Activated CD8-positive, alpha-beta T cell treated with anti-CD3 and anti-CD28 coated beads, Interleukin-2, amount 10 ng/mL, durations not matched to agents 7 days and 5 days (primary cell): ENCODE measurements at regions not wholly inside any gene's neighbourhood (a gene's known extent, or its start where the extent isn't known, plus 50 kb on each side); places are given as distances from the start of the nearest gene placed in this dataset.

Experiments
- ATAC-seq: fragments of 150-1000 bp; cut with Tn5 transposase; one replicate; pipeline ENCODE4 v1.10.0; 2021; ENCODE audit warnings: moderate library complexity
- CTCF ChIA-PET: fragments of 350-600 bp; sonication (Branson Sonifier 250); formaldehyde crosslinking; loops from one replicate; lab custom pipeline; 2021; ENCODE audit warnings: antibody characterized with exemption; lab: Charles Lee
- POLR2A ChIA-PET: fragments of 350-600 bp; sonication (Branson Sonifier 250); formaldehyde crosslinking; loops from one replicate; lab custom pipeline; 2021; ENCODE audit warnings: antibody characterized with exemption; lab: Charles Lee
- DNase-seq: peaks from one replicate; pipeline ENCODE4 v3.0.0-alpha.2; 2020
- H3K27ac Mint-ChIP-seq: one replicate; pipeline ENCODE4 v1.8.0; 2021; ENCODE audit warnings: mild to moderate bottlenecking, mixed read lengths
- H3K27me3 Mint-ChIP-seq: one replicate; pipeline ENCODE4 v1.8.0; 2021; ENCODE audit warnings: low read depth, mixed read lengths
- H3K36me3 Mint-ChIP-seq: one replicate; pipeline ENCODE4 v1.8.0; 2021; ENCODE audit warnings: low read depth, mixed read lengths
- H3K4me1 Mint-ChIP-seq: one replicate; pipeline ENCODE4 v1.8.0; 2021; ENCODE audit warnings: low read depth, mixed read lengths
- H3K4me3 Mint-ChIP-seq: one replicate; pipeline ENCODE4 v1.8.0; 2021; ENCODE audit warnings: mild to moderate bottlenecking, mixed read lengths
- H3K9me3 Mint-ChIP-seq: one replicate; pipeline ENCODE4 v1.8.0; 2022; ENCODE audit warnings: mixed read lengths; ENCODE audit not compliant: insufficient read depth

- Mint-ChIP-seq H3K27me3 (no peaks in the 10 kb centered on the region), H3K4me3 (no peak overlapping the region), H3K4me1 (no peaks in the 10 kb centered on the region), H3K27ac (no peak overlapping the region), H3K9me3 (no peaks in the 10 kb centered on the region), H3K36me3 (no peaks in the 10 kb centered on the region)
- DNase-seq (no peak), ATAC-seq (no peak)
- CTCF ChIA-PET, result no interaction called here
- POLR2A ChIA-PET, result no interaction called here
These were observed 227.4 kb upstream of the MYT1L start for GRCh38 chr2:2558476-2558875.

DNA sequence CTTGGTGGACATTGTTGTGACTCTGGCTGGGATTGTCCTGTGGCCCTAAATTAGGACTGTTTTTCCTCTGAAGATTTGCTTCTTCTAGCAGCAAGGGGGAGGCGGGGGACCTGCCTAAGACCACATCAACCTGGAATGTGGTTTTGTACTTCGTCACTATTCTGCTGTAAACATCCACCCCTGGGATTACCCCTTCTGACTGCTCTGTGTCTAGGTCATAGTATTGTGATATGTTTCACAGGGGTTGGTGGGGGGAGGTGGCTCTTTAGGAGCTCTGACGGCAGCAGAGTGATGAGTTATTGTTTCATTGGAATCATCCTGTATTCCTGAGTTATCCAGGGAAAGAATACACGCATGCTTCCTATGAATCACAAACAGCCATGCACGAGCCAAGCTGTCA lies 226.4 kb upstream of the MYT1L start:
- Mint-ChIP-seq H3K27ac (no peak overlapping the region), H3K27me3 (no peaks in the 10 kb centered on the region), H3K9me3 (no peaks in the 10 kb centered on the region), H3K36me3 (no peaks in the 10 kb centered on the region), H3K4me1 (no peaks in the 10 kb centered on the region), H3K4me3 (no peak overlapping the region)
- POLR2A ChIA-PET, result no interaction called here
- CTCF ChIA-PET, result no interaction called here
- DNase-seq (no peak), ATAC-seq (no peak)

DNA sequence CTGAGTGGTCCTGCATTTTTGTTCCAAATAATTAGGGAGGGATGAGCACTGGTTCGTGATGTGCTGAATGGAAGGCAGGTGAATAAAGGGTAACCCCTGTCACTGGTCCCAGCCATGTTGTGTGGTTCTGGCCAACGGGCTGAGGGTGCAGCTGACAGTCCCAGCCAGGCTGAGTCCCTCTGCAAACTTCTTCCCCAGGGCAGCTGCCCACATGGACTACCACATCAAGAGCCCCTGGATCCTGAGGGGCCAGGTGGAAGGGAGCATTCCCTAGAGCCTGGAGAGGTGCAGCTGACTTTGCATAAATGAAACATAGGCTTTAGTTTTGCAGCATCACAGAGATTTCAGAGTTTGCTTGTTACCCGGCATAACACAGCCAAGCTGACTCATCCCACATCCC lies 219.8 kb upstream of the MYT1L start:
- no peak overlapping the region for H3K4me3 Mint-ChIP-seq
- H3K27me3 Mint-ChIP-seq, result no peaks in the 10 kb centered on the region
- POLR2A ChIA-PET, result no interaction called here
- DNase-seq (no peak), ATAC-seq (no peak)
- H3K9me3 Mint-ChIP-seq, result peaks cover 3% of the 10 kb centered on the region
- CTCF ChIA-PET, result no interaction called here
- H3K27ac Mint-ChIP-seq, result no peak overlapping the region
- no peaks in the 10 kb centered on the region for H3K4me1 Mint-ChIP-seq
- no peaks in the 10 kb centered on the region for H3K36me3 Mint-ChIP-seq

DNA sequence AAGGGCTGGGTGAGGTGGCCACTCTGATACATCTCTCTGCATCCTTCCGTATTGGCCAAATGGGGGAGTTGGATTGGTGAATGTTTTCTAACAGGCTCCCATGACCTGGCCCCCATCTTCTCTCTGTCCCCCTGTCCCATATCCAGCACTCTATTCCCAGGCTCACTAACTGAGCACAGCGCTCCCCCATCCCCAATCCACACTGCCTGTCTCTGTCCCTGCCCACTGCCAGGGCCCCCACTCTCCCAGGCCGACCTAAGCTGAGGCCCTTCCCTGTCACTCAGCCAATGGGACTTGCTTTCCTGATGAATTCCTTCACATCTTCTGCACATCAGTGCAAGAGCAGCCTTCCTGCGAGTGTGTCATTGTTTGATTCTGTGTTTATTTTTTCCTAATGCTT lies 216.8 kb upstream of the MYT1L start:
- ChIA-PET POLR2A (no interaction called here), CTCF (no interaction called here)
- H3K4me3 Mint-ChIP-seq, result no peak overlapping the region
- no peaks in the 10 kb centered on the region for H3K36me3 Mint-ChIP-seq
- no peak for ATAC-seq
- no peak overlapping the region for H3K27ac Mint-ChIP-seq
- no peaks in the 10 kb centered on the region for H3K27me3 Mint-ChIP-seq
- H3K4me1 Mint-ChIP-seq, result no peaks in the 10 kb centered on the region
- DNase-seq, result no peak
- peaks cover 3% of the 10 kb centered on the region for H3K9me3 Mint-ChIP-seq

DNA sequence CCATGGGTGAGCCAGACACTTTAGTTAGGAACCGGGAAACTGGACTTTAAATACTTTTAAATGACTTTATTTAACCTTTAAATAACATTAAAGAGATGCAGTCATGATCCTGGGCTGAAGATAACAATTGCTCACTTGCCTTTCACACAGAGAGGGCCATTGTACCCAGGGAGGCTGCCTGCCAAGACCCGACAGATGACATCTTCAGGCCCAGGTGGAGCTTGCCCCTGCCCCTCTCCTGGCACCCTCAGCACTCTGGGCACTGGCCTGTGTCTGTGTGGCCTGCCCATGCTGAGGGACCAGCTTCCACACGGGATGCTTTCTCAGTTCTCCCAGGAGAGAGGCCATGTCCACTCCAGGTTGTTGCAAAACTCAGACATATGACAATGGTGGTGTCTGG lies 216.4 kb upstream of the MYT1L start:
- no peak overlapping the region for H3K4me3 Mint-ChIP-seq
- H3K27me3 Mint-ChIP-seq, result no peaks in the 10 kb centered on the region
- H3K4me1 Mint-ChIP-seq, result no peaks in the 10 kb centered on the region
- CTCF ChIA-PET, result no interaction called here
- H3K36me3 Mint-ChIP-seq, result no peaks in the 10 kb centered on the region
- POLR2A ChIA-PET, result no interaction called here
- no peak for ATAC-seq
- no peak overlapping the region for H3K27ac Mint-ChIP-seq
- DNase-seq, result no peak
- peaks cover 3% of the 10 kb centered on the region for H3K9me3 Mint-ChIP-seq

DNA sequence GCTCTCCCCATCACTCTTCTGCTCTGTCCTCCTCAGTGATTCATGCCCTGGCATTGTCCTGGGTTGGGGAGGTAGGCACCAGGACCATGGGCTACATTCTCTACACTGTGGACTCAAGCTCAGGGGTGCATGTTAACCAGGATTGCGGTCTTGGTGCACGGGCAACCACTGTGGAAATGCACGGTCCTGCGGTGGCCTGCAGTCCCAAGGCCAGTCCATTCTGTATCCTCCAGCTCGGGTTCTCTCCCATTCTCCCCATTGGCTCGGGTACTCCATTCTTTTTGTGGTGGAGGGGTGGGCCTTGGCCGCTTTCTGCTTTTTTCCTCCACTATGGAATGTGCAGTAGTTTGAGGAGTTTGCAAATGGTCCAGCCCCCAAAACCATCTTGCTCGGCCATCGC lies 215.0 kb upstream of the MYT1L start:
- POLR2A ChIA-PET, result no interaction called here
- no peak for DNase-seq
- Mint-ChIP-seq H3K36me3 (no peaks in the 10 kb centered on the region), H3K9me3 (peaks cover 3% of the 10 kb centered on the region), H3K4me3 (no peak overlapping the region), H3K4me1 (no peaks in the 10 kb centered on the region), H3K27me3 (no peaks in the 10 kb centered on the region), H3K27ac (no peak overlapping the region)
- no peak for ATAC-seq
- CTCF ChIA-PET, result no interaction called here

- no peaks in the 10 kb centered on the region for H3K4me1 Mint-ChIP-seq
- no peak overlapping the region for H3K4me3 Mint-ChIP-seq
- ChIA-PET CTCF (no interaction called here), POLR2A (no interaction called here)
- H3K27me3 Mint-ChIP-seq, result peaks cover 3% of the 10 kb centered on the region
- no peak overlapping the region for H3K27ac Mint-ChIP-seq
- no peak for DNase-seq
- no peaks in the 10 kb centered on the region for H3K36me3 Mint-ChIP-seq
- no peak for ATAC-seq
- H3K9me3 Mint-ChIP-seq, result no peaks in the 10 kb centered on the region
These were observed 212.0 kb upstream of the MYT1L start for GRCh38 chr2:2542966-2543611.

- POLR2A ChIA-PET, result no interaction called here
- CTCF ChIA-PET, result no interaction called here
- no peaks in the 10 kb centered on the region for H3K9me3 Mint-ChIP-seq
- H3K4me3 Mint-ChIP-seq, result no peak overlapping the region
- no peak overlapping the region for H3K27ac Mint-ChIP-seq
- no peak for ATAC-seq
- no peaks in the 10 kb centered on the region for H3K4me1 Mint-ChIP-seq
- DNase-seq, result no peak
- peaks cover 3% of the 10 kb centered on the region for H3K27me3 Mint-ChIP-seq
- no peaks in the 10 kb centered on the region for H3K36me3 Mint-ChIP-seq
These were observed 211.2 kb upstream of the MYT1L start for GRCh38 chr2:2542316-2542715.

DNA sequence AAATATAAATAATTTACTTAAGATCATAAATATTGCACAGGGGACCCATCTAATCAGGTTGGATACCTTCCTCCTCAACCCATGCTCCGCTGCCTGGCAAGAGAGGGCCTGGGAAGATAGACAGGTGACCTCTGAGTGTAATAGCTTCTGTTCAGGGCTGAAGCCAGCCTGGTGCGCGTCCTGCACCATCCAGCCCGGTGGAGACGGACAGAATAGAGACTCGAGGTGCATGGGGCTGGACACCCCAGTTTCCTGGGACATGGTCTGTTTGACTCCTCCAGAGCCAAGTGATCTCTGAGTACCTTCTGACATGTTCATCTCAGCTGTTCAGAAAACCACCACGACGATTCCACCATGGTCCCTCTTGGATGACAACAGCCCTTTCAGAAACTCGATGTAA lies 209.3 kb upstream of the MYT1L start:
- no peak for DNase-seq
- Mint-ChIP-seq H3K27me3 (peaks cover 3% of the 10 kb centered on the region), H3K4me1 (no peaks in the 10 kb centered on the region), H3K36me3 (no peaks in the 10 kb centered on the region), H3K4me3 (no peak overlapping the region), H3K27ac (no peak overlapping the region), H3K9me3 (no peaks in the 10 kb centered on the region)
- POLR2A ChIA-PET, result no interaction called here
- CTCF ChIA-PET, result no interaction called here
- ATAC-seq, result no peak

GRCh38 chr2:2536416-2537056 lies 205.5 kb upstream of the MYT1L start:
- H3K27ac Mint-ChIP-seq, result no peak overlapping the region
- no peaks in the 10 kb centered on the region for H3K9me3 Mint-ChIP-seq
- ChIA-PET CTCF (no interaction called here), POLR2A (no interaction called here)
- H3K36me3 Mint-ChIP-seq, result no peaks in the 10 kb centered on the region
- no peaks in the 10 kb centered on the region for H3K4me1 Mint-ChIP-seq
- ATAC-seq (no peak), DNase-seq (no peak)
- H3K4me3 Mint-ChIP-seq, result no peak overlapping the region
- H3K27me3 Mint-ChIP-seq, result peaks cover 3% of the 10 kb centered on the region

GRCh38 chr2:2530334-2530733 lies 199.3 kb upstream of the MYT1L start:
- no peaks in the 10 kb centered on the region for H3K9me3 Mint-ChIP-seq

GRCh38 chr2:2528846-2529245 lies 197.8 kb upstream of the MYT1L start:
- DNase-seq, result no peak
- H3K4me1 Mint-ChIP-seq, result no peaks in the 10 kb centered on the region
- H3K27ac Mint-ChIP-seq, result no peak overlapping the region
- CTCF ChIA-PET, result no interaction called here
- POLR2A ChIA-PET, result no interaction called here
- no peak overlapping the region for H3K4me3 Mint-ChIP-seq
- no peak for ATAC-seq
- H3K36me3 Mint-ChIP-seq, result no peaks in the 10 kb centered on the region
- no peaks in the 10 kb centered on the region for H3K27me3 Mint-ChIP-seq
- no peaks in the 10 kb centered on the region for H3K9me3 Mint-ChIP-seq

More at GRCh38 chr2:2530334-2530733, 199.3 kb upstream of the MYT1L start:
- no peak overlapping the region for H3K27ac Mint-ChIP-seq
- ChIA-PET CTCF (no interaction called here), POLR2A (no interaction called here)
- H3K36me3 Mint-ChIP-seq, result no peaks in the 10 kb centered on the region
- H3K4me3 Mint-ChIP-seq, result no peak overlapping the region
- DNase-seq (no peak), ATAC-seq (no peak)
- H3K4me1 Mint-ChIP-seq, result no peaks in the 10 kb centered on the region
- no peaks in the 10 kb centered on the region for H3K27me3 Mint-ChIP-seq

- H3K4me3 Mint-ChIP-seq, result no peak overlapping the region
- no peak overlapping the region for H3K27ac Mint-ChIP-seq
- no peaks in the 10 kb centered on the region for H3K4me1 Mint-ChIP-seq
- no peaks in the 10 kb centered on the region for H3K27me3 Mint-ChIP-seq
- H3K36me3 Mint-ChIP-seq, result no peaks in the 10 kb centered on the region
- ATAC-seq (no peak), DNase-seq (no peak)
- H3K9me3 Mint-ChIP-seq, result no peaks in the 10 kb centered on the region
- ChIA-PET CTCF (no interaction called here), POLR2A (no interaction called here)
These were observed 196.1 kb upstream of the MYT1L start for GRCh38 chr2:2527148-2527547.
